Activated naive CD8-positive, alpha-beta T cell treated with anti-CD3 and anti-CD28 coated beads, Interleukin-2, amount 10 ng/mL, durations not matched to agents 7 days and 5 days (primary cell): ENCODE measurements at regions not wholly inside any gene's neighbourhood (a gene's known extent, or its start where the extent isn't known, plus 50 kb on each side); places are given as distances from the start of the nearest gene placed in this dataset.
"Not testable (repeated sequence)": the region's sequence is repeated elsewhere in the genome, so short reads cannot be mapped to it uniquely, and the experiment has no call there.

ENCODE experiments used
- ATAC-seq: fragments of 150-1000 bp; cut with Tn5 transposase; one replicate; pipeline ENCODE4 v1.10.0; 2021; ENCODE audit warnings: low read depth, moderate library complexity
- POLR2A ChIA-PET: fragments of 350-600 bp; sonication (Branson Sonifier 250); formaldehyde crosslinking; loops from one replicate; lab custom pipeline; 2021; ENCODE audit warnings: antibody characterized with exemption; lab: Charles Lee
- DNase-seq: peaks from one replicate; pipeline ENCODE4 v3.0.0; 2021
- H3K27ac Mint-ChIP-seq: one replicate; pipeline ENCODE4 v1.8.0; 2022; ENCODE audit warnings: mild to moderate bottlenecking, mixed read lengths
- H3K27me3 Mint-ChIP-seq: one replicate; pipeline ENCODE4 v1.8.0; 2022; ENCODE audit warnings: mild to moderate bottlenecking, moderate library complexity, mixed read lengths
- H3K36me3 Mint-ChIP-seq: one replicate; pipeline ENCODE4 v1.8.0; 2021; ENCODE audit warnings: mild to moderate bottlenecking, mixed read lengths
- H3K4me1 Mint-ChIP-seq: one replicate; pipeline ENCODE4 v1.8.0; 2021; ENCODE audit warnings: mixed read lengths
- H3K4me3 Mint-ChIP-seq: one replicate; pipeline ENCODE4 v1.8.0; 2022; ENCODE audit warnings: mild to moderate bottlenecking, moderate library complexity, mixed read lengths
- H3K9me3 Mint-ChIP-seq: one replicate; pipeline ENCODE4 v1.8.0; 2021; ENCODE audit warnings: mixed read lengths

DNA sequence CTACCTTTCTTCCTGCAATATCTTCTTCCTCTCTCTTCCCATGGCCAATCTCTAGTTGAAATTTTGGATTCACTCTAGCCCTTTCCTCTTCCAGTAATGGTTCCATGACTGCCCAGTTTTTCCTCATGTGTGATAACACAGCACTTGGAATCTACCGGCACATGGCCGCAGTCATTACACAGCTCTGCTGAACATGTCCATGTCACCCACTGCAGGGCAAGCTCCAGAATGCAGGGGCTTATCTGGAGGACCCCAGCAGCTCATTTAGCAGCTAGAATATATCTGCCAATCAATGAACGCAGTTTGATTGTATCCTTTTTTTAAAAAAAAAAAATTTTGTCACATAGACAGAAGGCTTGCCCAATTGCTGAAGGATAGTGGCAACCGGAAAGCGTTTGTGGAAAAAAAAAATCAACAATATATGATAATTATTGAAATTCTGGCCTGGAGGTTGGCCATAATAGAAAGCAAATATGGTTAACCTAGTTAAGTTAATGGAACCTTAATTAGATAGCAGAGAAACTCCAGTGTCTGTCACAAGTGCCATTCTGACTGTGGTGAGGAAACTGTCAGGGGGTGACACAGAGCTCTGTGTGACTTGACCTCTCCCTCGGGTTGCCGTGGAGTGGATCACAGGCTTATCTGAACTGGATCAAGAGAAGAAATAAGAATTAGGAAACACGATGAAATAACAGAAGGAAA lies 426.7 kb downstream of the LIG4 start:
- POLR2A ChIA-PET: no interaction called here
- H3K9me3 Mint-ChIP-seq: no peaks in the 10 kb centered on the region
- H3K27ac Mint-ChIP-seq: no peak overlapping the region
- H3K36me3 Mint-ChIP-seq: no peaks in the 10 kb centered on the region
- no peaks in the 10 kb centered on the region for H3K4me1 Mint-ChIP-seq
- no peak for DNase-seq
- no peak overlapping the region for H3K4me3 Mint-ChIP-seq
- no peaks in the 10 kb centered on the region for H3K27me3 Mint-ChIP-seq
- no peak for ATAC-seq

DNA sequence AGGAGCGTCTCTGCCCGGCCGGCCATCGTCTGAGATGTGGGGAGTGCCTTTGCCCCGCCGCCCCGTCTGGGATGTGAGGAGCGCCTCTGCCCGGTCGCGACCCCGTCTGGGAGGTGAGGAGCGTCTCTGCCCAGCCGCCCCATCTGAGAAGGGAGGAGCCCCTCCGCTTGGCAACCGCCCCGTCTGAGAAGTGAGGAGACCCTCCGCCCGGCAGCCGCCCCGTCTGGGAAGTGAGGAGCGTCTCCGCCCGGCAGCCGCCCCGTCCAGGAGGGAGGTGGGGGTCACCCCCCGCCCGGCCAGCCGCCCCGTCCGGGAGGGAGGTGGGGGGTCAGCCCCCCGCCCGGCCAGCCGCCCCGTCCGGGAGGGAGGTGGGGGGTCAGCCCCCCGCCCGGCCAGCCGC lies 432.7 kb downstream of the LIG4 start:
- DNase-seq, H3K27ac Mint-ChIP-seq, H3K4me3 Mint-ChIP-seq, POLR2A ChIA-PET, H3K36me3 Mint-ChIP-seq, H3K9me3 Mint-ChIP-seq, H3K4me1 Mint-ChIP-seq, H3K27me3 Mint-ChIP-seq, ATAC-seq: not testable (repeated sequence)

DNA sequence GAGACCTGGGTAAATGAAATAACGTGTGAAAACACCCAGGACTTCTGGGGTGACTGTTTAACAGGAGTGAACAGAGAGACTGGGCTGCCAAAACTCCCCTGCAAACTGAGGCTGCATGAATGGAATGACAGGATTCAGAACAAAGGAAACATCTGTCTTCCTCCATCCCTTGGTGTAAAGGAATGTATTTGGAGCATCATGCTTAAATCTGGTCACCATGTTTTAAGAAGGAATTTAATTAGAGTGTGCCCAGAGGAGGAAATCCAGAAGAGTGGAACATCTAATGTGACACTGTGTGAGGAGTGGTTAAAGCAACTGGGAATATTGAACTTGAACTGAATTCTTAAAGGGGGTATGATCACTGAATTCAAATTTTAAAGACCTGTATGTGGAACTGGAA lies 437.2 kb downstream of the LIG4 start:
- Mint-ChIP-seq H3K36me3 (no peaks in the 10 kb centered on the region), H3K4me3 (no peak overlapping the region), H3K4me1 (no peaks in the 10 kb centered on the region), H3K27me3 (no peaks in the 10 kb centered on the region), H3K27ac (no peak overlapping the region), H3K9me3 (peaks cover 2% of the 10 kb centered on the region)
- POLR2A ChIA-PET: no interaction called here
- DNase-seq (no peak), ATAC-seq (no peak)

DNA sequence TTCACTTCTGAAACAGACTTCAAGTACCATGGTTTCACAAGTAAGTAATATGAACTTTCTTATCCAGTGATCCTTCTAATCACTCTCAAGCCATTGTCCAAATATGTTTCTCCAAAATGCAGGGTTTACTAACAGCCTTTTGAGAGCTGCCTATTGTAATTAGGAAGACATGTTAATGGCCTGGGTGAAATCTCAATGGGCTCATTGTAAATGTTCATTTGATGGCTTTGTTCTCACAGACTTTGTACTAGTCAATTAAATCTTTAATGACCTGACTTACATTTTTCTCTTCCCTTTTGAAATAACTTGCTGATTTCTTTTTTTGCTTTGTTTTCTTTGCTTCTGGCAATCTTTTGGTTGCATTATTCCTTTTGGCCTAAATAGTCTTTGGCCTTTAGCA lies 444.8 kb downstream of the LIG4 start:
- Mint-ChIP-seq H3K4me3 (no peak overlapping the region), H3K4me1 (no peaks in the 10 kb centered on the region), H3K27me3 (no peaks in the 10 kb centered on the region), H3K27ac (no peak overlapping the region), H3K9me3 (peaks cover 1% of the 10 kb centered on the region), H3K36me3 (no peaks in the 10 kb centered on the region)
- DNase-seq (no peak), ATAC-seq (no peak)
- POLR2A ChIA-PET: no interaction called here

DNA sequence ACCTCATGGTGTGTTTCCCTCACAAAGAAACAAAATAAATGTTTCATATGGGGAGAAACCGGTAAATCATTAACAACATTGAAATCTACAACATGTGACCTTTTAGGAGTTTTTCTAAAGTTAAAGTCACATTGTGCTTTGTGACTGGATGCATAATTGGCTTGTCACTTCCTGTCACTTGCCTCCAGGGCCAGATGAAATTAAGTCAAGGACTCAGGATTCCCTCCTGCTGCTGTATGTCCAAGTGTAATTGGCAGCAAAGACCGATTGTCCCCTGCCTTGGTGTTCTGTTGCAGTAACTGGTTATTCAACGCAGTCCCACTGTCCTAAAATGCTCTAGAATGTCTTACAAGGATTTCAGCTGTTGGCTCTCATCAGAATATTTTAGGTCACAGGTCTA lies 448.2 kb downstream of the LIG4 start:
- ATAC-seq (no peak), DNase-seq (no peak)
- Mint-ChIP-seq H3K4me3 (no peak overlapping the region), H3K36me3 (no peaks in the 10 kb centered on the region), H3K27me3 (no peaks in the 10 kb centered on the region), H3K9me3 (peaks cover 1% of the 10 kb centered on the region), H3K4me1 (no peaks in the 10 kb centered on the region), H3K27ac (no peak overlapping the region)
- POLR2A ChIA-PET: no interaction called here

DNA sequence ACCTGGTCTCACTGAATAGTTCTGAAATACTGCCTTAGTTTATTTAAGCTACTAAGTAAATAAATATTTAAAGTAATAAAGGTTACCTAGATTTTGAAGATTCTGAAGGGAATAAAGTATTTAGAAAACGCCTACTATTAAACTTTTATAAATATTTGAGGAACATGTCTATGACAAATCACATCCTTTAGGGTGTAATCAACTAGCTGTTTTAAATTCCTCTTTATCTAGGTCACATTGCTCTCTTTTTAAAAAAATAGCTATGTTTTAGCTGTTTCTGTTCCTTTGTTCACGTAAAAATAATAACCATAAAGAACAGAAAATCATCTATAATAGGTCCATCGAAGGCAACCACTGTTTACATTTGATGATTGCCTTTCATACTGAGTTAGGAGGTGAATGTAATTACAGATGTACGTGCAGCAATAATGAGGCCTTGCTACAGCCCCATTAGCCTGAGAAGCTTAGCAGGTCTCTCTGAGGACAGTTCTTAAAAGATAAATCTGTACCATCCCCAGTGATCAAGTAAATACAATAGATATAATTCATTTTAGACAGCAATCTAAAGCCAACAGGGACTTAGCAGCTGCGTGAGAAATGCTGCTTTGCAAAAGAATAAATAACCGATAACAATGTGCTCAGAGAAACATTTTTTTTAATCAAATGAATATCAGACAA lies 449.5 kb downstream of the LIG4 start:
- ATAC-seq (no peak), DNase-seq (no peak)
- no peaks in the 10 kb centered on the region for H3K27me3 Mint-ChIP-seq
- no peak overlapping the region for H3K27ac Mint-ChIP-seq
- H3K4me3 Mint-ChIP-seq: no peak overlapping the region
- POLR2A ChIA-PET: no interaction called here
- no peaks in the 10 kb centered on the region for H3K4me1 Mint-ChIP-seq
- peaks cover 1% of the 10 kb centered on the region for H3K9me3 Mint-ChIP-seq
- no peaks in the 10 kb centered on the region for H3K36me3 Mint-ChIP-seq

DNA sequence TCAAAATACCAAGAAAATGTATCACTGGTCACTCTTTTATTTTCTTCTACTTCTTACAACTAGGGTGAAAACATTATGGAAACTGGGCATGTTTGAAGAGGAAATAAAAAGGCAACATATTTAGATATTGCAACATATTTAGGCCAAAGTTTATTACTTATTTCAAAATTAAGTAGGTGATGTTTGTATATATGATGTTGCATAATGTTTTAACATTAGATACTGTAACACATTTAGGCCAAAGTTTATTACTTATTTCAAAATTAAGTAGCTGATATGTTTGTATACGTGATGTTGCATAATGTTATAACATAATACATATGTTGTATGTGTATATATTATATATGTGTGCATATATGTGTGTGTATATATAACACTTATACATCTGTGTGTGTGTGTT lies 451.3 kb downstream of the LIG4 start:
- POLR2A ChIA-PET: no interaction called here
- no peak overlapping the region for H3K4me3 Mint-ChIP-seq
- H3K27ac Mint-ChIP-seq: no peak overlapping the region
- ATAC-seq (no peak), DNase-seq (no peak)
- H3K36me3 Mint-ChIP-seq: no peaks in the 10 kb centered on the region
- no peaks in the 10 kb centered on the region for H3K9me3 Mint-ChIP-seq
- H3K27me3 Mint-ChIP-seq: no peaks in the 10 kb centered on the region
- H3K4me1 Mint-ChIP-seq: no peaks in the 10 kb centered on the region

DNA sequence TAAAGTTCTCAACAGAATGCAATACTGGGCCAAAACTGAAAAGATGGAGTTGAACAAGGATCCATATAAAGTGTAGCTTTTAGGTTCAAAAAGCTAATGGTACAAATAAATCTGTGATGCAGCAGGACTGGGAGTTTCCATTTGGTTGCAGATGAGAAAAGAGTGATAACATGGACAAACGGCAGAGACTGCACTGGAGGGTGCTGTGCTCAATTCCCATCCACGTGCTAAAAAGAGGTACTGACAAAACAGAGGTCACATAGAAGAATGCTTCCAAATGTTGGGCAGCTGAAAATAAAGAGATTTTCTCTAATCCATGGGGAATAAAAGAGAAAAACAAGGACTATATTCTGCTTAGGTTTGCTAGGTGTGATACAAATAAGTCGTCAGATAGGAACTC lies 461.6 kb downstream of the LIG4 start:
- POLR2A ChIA-PET: no interaction called here
- no peaks in the 10 kb centered on the region for H3K36me3 Mint-ChIP-seq
- H3K27ac Mint-ChIP-seq: no peak overlapping the region
- H3K4me3 Mint-ChIP-seq: no peak overlapping the region
- no peaks in the 10 kb centered on the region for H3K4me1 Mint-ChIP-seq
- ATAC-seq: no peak
- H3K27me3 Mint-ChIP-seq: no peaks in the 10 kb centered on the region
- no peaks in the 10 kb centered on the region for H3K9me3 Mint-ChIP-seq
- no peak for DNase-seq

DNA sequence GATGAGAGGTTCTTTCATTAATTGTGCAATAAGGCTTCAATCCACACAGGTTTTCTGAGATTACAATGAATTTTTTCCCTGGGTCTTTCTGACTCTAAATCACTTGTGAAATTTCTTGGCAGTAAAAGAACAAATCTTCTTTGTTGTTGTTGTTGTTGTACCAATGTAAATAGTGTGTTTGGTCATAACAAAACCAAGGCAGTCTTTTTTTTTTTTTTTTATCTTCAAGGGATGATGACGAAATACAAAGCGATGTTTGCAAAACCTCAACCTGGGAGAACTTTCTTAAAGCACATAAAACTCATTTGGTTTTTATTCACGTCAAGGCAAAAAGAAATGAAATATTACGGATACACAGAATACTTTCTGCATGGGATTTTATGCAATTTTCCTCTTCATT lies 462.0 kb downstream of the LIG4 start:
- Mint-ChIP-seq H3K4me3 (no peak overlapping the region), H3K27ac (no peak overlapping the region), H3K4me1 (no peaks in the 10 kb centered on the region), H3K36me3 (no peaks in the 10 kb centered on the region), H3K9me3 (no peaks in the 10 kb centered on the region), H3K27me3 (no peaks in the 10 kb centered on the region)
- ATAC-seq (no peak), DNase-seq (no peak)
- POLR2A ChIA-PET: no interaction called here

DNA sequence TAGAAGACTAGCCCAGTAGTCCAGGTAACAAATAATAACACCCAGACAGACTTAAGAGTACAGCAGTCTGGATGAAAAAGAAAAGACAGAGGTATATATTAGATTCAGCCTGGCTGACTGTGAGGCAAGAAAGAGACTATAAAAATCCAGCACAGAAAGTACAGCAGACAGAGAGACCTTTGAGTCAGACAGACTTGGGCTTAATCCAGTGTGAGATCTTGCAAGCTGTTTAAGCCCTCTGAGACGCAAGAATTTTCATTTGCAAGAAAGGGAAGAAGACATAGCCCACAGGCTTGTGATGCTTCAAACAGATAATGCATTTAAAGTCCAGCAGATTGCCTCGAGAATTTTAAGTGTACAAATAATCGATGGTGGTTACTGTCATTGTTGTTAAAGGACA lies 471.4 kb downstream of the LIG4 start:
- no peak for ATAC-seq
- H3K4me1 Mint-ChIP-seq: no peaks in the 10 kb centered on the region
- H3K27me3 Mint-ChIP-seq: no peaks in the 10 kb centered on the region
- no peaks in the 10 kb centered on the region for H3K9me3 Mint-ChIP-seq
- H3K36me3 Mint-ChIP-seq: no peaks in the 10 kb centered on the region
- POLR2A ChIA-PET: no interaction called here
- no peak for DNase-seq
- no peak overlapping the region for H3K4me3 Mint-ChIP-seq
- H3K27ac Mint-ChIP-seq: no peak overlapping the region

DNA sequence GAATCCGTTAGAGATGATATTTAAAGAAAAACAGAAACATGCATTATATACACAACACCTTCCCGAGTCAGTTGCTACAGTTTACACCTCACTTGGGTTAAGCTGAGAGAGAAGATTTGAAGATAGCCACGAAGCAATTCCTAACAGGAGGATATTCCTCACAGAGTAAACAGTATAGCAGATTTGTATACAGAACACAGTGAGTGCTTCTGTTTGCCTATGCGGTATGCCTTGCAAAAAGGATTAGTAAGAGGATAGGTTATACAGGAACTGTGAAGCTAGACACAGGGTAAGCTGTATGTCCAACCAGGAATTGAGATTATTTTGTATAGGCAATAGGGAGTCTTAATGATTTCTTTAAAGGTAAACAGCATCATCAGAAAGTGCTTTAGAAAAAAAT lies 471.8 kb downstream of the LIG4 start:
- no peak for DNase-seq
- Mint-ChIP-seq H3K36me3 (no peaks in the 10 kb centered on the region), H3K9me3 (no peaks in the 10 kb centered on the region), H3K4me1 (no peaks in the 10 kb centered on the region), H3K27me3 (no peaks in the 10 kb centered on the region), H3K4me3 (no peak overlapping the region), H3K27ac (no peak overlapping the region)
- ATAC-seq: no peak
- POLR2A ChIA-PET: no interaction called here

DNA sequence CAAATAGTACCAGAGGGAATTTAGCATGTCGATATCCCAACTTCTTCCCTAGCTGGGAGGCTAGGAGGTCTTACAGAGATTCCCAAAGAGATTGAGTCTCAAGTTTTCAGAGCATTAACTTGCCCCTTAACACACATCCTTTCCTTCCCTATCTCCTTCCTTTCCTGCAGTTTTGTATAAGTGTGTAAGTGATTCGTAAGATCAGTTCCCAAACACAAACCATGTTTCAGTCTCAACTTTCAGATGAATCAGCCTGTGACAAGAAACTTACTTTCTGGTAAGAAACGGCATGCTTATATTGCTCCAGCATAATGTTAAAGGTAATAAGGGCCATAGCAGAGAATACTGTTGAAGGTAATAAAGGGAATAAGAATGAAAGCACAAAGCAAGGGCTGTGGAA lies 472.2 kb downstream of the LIG4 start:
- DNase-seq (no peak), ATAC-seq (no peak)
- H3K27me3 Mint-ChIP-seq: no peaks in the 10 kb centered on the region
- POLR2A ChIA-PET: no interaction called here
- H3K27ac Mint-ChIP-seq: no peak overlapping the region
- H3K36me3 Mint-ChIP-seq: no peaks in the 10 kb centered on the region
- H3K4me3 Mint-ChIP-seq: no peak overlapping the region
- H3K4me1 Mint-ChIP-seq: no peaks in the 10 kb centered on the region
- H3K9me3 Mint-ChIP-seq: no peaks in the 10 kb centered on the region

DNA sequence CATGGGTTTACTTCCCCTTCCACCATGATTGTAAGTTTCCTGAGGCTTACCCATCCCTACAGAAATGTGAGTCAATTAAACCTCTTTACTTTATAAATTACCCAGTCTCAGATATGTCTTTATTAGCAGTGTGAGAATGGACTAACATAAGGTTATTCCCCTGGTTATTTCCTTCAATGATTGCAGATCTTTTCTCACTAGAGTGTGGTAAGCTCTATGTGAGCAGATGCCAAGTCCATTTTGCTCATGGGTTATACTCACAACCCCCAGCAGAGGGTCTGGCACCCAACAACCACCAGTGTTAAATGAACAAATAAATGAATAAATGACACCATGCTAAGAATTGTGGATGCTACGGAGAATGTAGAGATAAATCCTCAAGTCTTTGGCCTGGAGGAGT lies 472.8 kb downstream of the LIG4 start:
- Mint-ChIP-seq H3K4me1 (no peaks in the 10 kb centered on the region), H3K36me3 (no peaks in the 10 kb centered on the region), H3K27me3 (no peaks in the 10 kb centered on the region), H3K27ac (no peak overlapping the region), H3K4me3 (no peak overlapping the region), H3K9me3 (no peaks in the 10 kb centered on the region)
- POLR2A ChIA-PET: no interaction called here
- ATAC-seq (no peak), DNase-seq (no peak)

DNA sequence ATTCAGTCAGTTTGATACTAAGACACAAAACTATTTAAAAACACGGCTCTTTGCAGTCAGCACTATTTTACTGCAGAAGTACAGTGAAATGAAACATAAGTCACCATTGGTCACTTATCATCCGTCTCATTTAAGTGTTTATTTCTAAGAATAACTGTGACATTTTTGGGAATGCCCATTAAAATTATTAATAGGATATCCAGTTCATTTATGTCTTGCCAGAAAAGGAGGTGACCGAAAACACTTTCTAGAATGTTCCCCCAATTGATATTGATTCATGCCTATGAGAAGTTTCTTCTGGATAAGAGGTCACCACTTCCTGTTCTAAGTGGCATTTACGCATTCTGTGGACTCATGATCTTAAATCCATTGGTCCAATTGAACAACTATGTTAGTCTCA lies 477.3 kb downstream of the LIG4 start:
- no peak overlapping the region for H3K27ac Mint-ChIP-seq
- ATAC-seq: no peak
- no peaks in the 10 kb centered on the region for H3K36me3 Mint-ChIP-seq
- no peak for DNase-seq
- H3K4me1 Mint-ChIP-seq: no peaks in the 10 kb centered on the region
- H3K4me3 Mint-ChIP-seq: no peak overlapping the region
- no peaks in the 10 kb centered on the region for H3K9me3 Mint-ChIP-seq
- POLR2A ChIA-PET: no interaction called here
- no peaks in the 10 kb centered on the region for H3K27me3 Mint-ChIP-seq
